ENCODE measurements at regions not wholly inside any gene's neighbourhood (a gene's known extent, or its start where the extent isn't known, plus 50 kb on each side); places are given as distances from the start of the nearest gene placed in this dataset.

- TF ChIP-seq CTCF (IDR thresholded peaks at IDR 0.05; ENCODE audit: borderline replicate concordance, extremely low read depth, low read length, poor library complexity, severe bottlenecking) = no peak
- no peak for TF ChIP-seq EZH2 (IDR thresholded peaks at IDR 0.05; ENCODE audit: borderline replicate concordance, low read depth, low read length, severe bottlenecking)
These were observed 161.8 kb downstream of the CASP12 start for GRCh38 chr11:104736502-104736901.

Data from DND-41 (cell line).